ENCODE measurements at regions not wholly inside any gene's neighbourhood (a gene's known extent, or its start where the extent isn't known, plus 50 kb on each side); places are given as distances from the start of the nearest gene placed in this dataset.

DNA sequence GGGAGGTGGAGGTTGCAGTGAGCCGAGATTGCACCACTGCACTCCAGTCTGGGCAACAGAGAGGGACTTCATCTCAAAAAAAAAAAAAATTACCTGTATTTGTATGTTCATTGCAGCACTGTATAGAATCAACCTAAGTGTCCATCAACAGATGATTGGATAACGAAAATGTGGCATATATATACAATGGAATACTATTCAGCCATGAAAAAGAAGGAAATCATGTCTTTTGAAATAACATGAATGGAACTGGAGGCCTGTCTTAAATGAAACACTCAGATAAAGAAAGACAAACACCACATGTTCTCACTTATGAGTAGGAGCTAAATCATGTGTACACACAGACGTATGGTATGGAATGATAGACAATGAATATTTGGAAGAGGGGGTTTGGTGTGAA lies 59.4 kb upstream of the MEF2A start (continued):
- no peak for TF ChIP-seq CUX1 (IDR thresholded peaks at IDR 0.05; ENCODE audit: insufficient replicate concordance, low read depth, low read length)
- TF ChIP-seq, protein P1, sequence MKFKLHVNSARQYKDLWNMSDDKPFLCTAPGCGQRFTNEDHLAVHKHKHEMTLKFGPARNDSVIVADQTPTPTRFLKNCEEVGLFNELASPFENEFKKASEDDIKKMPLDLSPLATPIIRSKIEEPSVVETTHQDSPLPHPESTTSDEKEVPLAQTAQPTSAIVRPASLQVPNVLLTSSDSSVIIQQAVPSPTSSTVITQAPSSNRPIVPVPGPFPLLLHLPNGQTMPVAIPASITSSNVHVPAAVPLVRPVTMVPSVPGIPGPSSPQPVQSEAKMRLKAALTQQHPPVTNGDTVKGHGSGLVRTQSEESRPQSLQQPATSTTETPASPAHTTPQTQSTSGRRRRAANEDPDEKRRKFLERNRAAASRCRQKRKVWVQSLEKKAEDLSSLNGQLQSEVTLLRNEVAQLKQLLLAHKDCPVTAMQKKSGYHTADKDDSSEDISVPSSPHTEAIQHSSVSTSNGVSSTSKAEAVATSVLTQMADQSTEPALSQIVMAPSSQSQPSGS (IDR thresholded peaks at IDR 0.05; ENCODE audit: low read length): no peak
- TF ChIP-seq TCF3 (IDR thresholded peaks at IDR 0.05; ENCODE audit: borderline replicate concordance, insufficient read depth, low read depth, low read length): no peak
- no peak for TF ChIP-seq KDM1A (IDR thresholded peaks at IDR 0.05; ENCODE audit: borderline replicate concordance)
- no peak for TF ChIP-seq SUPT20H (IDR thresholded peaks at IDR 0.05; ENCODE audit: borderline replicate concordance, control insufficient read depth, low read depth, low read length)
- TF ChIP-seq, protein P2, sequence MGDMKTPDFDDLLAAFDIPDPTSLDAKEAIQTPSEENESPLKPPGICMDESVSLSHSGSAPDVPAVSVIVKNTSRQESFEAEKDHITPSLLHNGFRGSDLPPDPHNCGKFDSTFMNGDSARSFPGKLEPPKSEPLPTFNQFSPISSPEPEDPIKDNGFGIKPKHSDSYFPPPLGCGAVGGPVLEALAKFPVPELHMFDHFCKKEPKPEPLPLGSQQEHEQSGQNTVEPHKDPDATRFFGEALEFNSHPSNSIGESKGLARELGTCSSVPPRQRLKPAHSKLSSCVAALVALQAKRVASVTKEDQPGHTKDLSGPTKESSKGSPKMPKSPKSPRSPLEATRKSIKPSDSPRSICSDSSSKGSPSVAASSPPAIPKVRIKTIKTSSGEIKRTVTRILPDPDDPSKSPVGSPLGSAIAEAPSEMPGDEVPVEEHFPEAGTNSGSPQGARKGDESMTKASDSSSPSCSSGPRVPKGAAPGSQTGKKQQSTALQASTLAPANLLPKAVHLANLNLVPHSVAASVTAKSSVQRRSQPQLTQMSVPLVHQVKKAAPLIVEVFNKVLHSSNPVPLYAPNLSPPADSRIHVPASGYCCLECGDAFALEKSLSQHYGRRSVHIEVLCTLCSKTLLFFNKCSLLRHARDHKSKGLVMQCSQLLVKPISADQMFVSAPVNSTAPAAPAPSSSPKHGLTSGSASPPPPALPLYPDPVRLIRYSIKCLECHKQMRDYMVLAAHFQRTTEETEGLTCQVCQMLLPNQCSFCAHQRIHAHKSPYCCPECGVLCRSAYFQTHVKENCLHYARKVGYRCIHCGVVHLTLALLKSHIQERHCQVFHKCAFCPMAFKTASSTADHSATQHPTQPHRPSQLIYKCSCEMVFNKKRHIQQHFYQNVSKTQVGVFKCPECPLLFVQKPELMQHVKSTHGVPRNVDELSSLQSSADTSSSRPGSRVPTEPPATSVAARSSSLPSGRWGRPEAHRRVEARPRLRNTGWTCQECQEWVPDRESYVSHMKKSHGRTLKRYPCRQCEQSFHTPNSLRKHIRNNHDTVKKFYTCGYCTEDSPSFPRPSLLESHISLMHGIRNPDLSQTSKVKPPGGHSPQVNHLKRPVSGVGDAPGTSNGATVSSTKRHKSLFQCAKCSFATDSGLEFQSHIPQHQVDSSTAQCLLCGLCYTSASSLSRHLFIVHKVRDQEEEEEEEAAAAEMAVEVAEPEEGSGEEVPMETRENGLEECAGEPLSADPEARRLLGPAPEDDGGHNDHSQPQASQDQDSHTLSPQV (IDR thresholded peaks at IDR 0.05): no peak
- TF ChIP-seq, protein P3, sequence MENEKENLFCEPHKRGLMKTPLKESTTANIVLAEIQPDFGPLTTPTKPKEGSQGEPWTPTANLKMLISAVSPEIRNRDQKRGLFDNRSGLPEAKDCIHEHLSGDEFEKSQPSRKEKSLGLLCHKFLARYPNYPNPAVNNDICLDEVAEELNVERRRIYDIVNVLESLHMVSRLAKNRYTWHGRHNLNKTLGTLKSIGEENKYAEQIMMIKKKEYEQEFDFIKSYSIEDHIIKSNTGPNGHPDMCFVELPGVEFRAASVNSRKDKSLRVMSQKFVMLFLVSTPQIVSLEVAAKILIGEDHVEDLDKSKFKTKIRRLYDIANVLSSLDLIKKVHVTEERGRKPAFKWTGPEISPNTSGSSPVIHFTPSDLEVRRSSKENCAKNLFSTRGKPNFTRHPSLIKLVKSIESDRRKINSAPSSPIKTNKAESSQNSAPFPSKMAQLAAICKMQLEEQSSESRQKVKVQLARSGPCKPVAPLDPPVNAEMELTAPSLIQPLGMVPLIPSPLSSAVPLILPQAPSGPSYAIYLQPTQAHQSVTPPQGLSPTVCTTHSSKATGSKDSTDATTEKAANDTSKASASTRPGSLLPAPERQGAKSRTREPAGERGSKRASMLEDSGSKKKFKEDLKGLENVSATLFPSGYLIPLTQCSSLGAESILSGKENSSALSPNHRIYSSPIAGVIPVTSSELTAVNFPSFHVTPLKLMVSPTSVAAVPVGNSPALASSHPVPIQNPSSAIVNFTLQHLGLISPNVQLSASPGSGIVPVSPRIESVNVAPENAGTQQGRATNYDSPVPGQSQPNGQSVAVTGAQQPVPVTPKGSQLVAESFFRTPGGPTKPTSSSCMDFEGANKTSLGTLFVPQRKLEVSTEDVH (IDR thresholded peaks at IDR 0.05; ENCODE audit: low read depth, partially characterized antibody): no peak
